ENCODE measurements at regions not wholly inside any gene's neighbourhood (a gene's known extent, or its start where the extent isn't known, plus 50 kb on each side); places are given as distances from the start of the nearest gene placed in this dataset.
"Not testable (repeated sequence)": the region's sequence is repeated elsewhere in the genome, so short reads cannot be mapped to it uniquely, and the experiment has no call there.

DNA sequence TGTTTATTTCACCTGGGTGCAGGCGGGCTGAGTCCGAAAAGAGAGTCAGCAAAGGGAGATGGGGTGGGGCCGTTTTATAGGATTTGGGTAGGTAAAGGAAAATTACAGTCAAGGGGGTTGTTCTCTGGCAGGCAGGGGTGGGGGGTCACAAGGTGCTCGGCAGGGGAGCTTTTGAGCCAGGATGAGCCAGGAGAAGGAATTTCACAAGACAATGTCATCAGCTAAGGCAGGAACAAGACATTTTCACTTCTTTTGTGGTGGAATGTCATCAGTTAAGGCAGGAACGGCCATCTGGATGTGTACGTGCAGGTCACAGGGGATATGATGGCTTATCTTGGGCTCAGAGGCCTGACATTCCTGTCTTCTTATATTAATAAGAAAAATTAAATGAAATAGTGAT, 115.8 kb upstream of the KCNJ3 start:
- not testable (repeated sequence) for DNase-seq

DNA sequence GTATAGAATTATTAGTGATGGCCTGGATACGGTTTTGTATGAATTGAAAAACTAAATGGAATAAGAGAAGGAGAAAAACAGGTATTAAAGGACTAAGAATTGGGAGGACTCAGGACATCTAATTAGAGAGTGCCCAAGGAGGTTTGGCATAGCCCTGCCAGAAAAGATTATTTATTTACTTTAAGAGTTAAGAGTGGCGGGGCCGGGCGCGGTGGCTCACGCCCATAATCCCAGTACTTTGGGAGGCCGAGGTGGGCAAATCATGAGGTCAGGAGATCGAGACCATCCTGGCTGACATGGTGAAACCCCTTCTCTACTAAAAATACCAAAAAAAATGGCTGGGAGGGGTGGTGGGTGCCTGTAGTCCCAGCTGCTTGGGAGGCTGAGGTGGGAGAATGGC, 115.2 kb upstream of the KCNJ3 start:
- DNase-seq = not testable (repeated sequence)

DNA sequence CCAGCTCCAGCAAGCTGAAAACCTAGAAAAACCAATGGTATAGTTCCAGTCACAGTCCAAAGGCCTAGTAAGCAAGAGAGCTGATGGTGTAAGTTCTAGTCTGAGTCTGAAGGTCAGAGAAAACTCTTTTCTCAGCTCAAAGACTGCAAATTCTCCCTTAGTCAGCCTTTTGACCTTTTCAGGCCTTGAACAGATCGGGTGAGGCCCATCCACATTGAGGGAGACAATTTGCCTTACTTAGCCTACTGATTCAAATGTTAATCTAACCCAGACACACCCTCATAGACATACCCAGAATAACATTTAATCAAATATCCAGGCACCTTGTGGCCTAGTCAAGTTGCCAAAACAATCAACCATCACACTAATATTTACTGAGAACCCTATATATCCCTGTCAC, 110.8 kb upstream of the KCNJ3 start:
- DNase-seq = no peak

DNA sequence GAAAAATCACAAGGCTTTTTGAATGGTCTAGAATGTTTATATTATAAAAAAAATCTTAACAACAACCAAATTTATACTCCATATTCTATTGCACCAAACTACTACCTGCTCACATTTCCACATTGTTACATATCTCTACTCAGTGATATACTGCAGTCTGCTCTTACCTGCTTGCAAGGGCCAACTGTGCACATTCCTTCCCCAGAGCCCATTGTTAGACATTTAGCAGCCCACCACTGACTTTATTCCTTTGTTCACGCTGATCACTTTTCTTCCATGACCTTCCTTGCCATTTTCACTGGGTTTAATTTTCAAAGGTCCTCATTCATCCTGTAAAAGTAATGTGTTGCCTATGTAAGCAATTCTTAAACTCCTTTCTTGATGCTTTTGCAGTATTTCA, 109.7 kb upstream of the KCNJ3 start:
- DNase-seq = no peak

DNA sequence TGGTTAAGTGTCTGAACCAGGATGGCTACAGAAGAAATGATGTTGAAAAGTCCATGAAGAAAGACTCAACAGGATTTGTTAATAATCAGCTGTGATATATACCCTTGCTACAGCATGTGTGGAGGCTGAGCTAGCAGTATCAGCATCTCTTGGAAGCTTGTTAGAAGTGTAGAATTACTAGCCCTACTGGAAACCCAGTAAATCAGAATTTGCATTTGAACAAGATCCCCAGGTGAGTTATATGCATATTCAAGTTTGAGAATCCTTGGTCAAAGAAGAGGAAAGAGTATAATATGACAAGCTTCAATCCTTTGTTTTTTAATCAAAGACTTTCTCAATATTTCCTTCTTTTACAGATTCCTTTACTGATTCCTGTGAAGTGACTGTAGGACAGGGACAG, 109.0 kb upstream of the KCNJ3 start:
- no peak for DNase-seq

DNA sequence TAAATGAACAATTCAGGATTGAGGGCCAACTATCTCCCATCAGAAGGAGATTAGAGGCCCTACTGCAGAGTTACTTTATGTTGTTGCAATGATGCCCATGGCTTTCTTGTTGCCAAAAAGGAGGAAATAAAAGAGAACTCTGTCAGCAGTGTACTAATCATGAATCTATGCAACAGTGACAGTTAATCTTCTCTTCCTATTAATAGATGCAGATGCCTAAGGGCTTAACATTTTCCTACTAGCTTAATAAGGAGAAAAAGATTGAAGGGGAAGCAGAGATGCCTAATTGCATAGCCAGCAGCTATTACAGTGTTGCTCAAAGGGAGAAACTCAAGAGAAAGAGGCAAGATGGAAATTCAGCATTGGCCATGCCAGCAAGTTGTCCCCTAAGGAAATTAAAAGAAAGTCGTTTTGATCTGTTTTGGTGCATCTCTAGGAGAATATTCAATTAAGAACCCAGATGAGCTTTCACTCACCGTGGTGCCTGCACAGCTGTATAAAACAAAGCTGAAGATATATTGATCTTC, 107.1 kb upstream of the KCNJ3 start:
- DNase-seq = no peak

DNA sequence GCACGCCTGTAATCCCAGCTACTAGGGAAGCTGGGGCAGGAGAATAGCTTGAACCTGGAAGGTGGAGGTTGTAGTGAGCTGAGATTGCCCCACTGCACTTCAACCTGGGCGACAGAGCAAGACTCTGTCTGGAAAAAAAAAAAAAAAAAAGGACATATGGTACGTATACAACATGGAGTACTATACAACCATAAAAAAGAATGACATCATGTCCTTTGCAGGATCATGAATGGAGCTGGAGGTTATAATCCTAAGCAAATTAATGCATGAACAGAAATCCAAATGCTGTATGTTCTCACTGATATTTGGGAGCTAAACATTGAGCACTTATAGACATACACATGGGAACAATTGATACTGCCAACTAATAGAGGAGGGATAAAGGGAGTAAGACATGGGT, 99.3 kb upstream of the KCNJ3 start:
- no peak for DNase-seq

DNA sequence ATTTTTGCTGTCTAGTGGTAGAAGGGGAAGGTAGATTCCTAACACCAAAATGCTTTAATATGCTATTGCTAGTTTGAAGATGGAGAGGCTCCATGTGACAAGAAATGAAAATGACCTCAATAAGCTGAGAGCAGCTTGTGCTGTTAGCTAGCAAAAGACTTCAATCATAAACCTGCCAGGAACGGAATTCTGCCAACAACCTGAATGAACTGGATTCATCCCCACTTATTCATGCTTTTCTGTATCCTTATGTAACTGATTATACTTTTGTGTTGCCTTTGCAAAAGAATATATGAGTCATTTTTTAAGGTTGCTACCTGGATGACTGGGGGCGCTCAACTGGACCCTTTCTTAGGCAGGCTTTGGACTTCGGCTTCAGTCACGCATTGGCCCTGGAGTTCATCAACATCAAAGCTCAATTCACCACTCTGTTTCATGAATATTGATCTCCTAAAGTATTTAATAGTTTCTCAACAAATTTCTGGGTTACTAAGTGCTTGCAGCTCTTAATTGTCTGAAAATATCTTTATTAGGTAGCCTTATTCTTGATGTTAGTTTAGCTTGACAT, 97.5 kb upstream of the KCNJ3 start:
- no peak for DNase-seq

DNA sequence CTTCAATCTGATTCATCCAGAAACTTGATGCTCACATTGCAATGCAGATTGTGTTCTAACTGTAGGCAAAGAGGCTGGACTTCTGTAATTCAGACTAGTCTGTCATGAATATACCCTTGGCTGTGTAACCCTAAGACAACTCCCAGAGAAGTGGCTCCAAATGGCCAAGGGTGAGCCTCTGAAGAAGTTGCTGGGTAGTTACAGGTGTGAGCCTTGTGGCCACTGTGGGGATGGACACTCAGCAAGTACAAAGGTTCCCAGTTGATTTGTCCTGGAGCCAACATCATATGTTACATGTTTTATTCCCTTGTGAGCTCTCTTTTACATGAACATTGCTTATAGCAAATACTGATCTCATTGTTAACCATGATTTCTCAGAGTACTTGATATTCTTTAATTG, 94.8 kb upstream of the KCNJ3 start:
- no peak for DNase-seq

DNA sequence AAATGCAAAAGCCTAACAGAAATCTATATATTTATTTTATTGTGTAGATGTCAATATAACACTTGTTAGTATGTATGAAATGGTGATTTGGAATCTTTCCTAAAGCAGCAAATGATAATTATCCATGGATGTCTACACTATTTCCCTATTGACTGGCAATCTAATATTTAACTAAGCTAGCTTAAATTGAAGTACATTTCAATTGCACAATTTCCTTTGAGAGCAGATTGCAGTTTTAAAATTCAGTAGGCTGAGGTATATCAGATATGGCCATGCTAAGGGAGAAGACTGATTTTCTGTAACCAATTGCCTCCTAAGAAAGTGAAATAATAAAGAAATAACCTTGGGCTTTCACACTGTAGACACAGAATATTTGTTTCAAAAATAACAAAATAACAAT, 90.1 kb upstream of the KCNJ3 start:
- DNase-seq = no peak

DNA sequence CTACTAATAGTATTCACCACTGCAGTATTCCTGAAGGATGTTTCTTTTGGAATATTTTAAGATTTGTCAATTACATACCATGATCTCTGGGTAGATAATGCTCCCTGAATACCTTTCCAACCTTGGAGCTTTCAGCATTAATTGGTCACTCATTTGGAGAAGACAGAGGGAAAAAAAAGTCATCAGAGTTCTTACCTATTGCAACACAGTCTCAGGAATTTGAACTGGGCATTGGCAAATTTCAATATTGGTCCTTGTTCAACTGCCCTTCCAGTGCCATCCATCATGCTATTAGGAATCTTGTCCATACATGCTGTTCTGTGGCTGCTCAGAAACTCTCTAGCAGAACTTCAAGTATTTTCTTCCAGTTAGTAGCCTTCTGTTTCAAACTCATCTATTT, 83.6 kb upstream of the KCNJ3 start:
- no peak for DNase-seq

DNA sequence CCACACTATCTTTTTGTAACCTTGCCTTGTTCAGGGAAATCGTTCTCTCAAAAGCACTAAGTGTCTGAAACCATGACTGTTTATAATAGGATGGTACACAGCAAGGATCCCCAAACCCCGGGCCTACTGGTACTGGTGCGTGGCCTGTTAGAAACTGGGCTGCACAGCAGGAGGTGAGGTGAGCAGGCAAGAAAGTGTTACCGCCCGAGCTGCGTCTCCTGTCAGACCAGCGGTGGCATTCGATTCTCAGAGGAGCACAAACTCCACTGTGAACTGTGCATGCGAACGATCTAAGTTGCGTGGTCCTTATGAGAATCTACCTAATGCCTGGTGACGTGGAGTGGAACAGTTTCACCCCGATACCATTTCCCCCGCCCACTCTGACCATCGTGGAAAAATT, 81.8 kb upstream of the KCNJ3 start:
- DNase-seq = no peak

DNA sequence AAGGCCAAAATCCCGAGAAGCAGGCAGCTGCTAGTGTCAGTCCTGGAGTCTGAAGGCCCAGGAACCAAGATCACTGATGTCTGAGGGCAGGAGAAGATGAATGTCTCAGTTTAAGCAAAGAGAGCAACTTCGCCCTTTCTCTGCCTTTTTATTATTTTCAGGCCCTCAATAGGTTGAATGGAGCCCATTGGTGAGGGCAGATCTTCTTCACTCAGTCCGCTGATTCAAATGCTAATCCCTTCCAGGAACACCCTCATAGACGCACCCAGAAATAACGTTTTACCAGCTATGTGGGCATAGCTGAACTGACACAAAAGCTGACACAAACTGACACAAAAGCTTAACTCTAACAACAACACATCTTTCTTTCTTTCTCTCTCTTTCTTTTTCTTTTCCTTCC, 78.0 kb upstream of the KCNJ3 start:
- no peak for DNase-seq

DNA sequence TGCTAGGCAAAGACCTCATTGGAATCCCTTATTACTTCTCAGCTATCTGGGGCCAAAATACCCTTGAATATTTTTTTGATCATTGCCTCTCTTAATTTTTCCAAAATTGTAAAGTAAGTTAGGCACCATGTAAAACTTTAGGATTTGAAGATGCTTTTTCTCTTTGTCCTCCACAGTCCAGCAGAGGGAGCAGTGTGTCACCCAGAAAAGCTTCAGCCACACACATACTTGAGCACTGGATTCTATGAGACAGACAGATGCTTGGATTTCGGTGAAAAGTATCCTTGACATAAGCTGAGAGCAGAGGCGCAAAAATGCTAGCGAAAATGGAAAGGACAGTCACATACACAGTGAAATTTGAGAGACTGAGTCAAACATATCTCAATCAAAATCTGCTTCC, 74.7 kb upstream of the KCNJ3 start:
- DNase-seq = peak; percentile 18 to 42

DNA sequence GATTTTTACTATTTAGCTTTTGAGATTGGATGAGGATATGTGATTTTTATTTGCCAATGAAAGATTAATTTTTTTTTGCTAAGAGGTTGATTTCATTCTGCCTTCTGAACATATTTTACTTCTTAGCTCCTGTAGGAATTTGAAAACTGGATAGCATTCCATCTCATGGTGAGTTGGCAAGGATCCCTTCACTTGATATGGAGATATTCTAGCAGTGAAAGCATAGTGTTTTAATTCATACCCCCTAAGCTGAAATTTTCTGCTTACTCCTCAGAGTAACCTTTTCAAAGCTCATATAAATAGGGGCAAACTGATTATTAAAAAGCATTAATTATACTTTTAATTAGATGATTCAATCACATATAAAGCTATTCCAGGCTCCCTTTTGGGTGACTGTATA, 61.0 kb upstream of the KCNJ3 start:
- DNase-seq = no peak

DNA sequence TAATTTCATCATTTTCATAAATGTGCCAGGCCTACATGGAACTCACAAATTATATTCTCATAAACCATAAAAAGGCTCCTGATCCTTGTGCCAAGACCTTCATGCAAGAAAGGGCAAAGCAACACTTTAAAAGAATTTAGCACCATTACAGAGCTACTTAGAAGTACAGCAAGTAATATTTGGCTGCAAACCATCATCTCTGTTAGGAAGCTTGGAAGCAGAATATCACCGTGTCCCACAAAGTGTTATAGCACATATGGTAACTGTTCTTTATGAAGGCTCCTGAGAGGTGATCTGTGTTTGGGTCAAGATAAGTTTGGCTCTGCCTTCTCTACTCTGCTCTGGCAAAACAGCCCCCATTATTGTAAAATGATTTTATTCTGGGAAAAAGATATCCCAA, 59.7 kb upstream of the KCNJ3 start:
- no peak for DNase-seq

DNA sequence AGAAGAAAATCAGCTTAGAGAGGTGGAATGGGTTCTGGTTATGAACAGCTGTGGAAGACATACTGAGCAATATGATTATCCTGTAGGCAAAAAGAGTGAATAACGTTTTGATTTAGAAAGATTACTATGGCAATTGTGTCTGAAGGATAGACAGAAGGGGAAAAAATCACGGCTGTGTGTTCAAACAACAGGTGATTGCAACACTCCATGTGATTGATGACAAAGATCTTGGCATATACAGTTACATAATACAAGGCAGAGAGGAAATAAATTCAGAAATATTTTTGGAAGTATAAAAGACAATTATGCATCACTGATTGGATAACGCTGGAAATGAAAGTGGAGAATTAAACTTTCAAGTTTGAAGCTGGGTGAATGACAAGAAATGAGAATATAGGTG, 58.5 kb upstream of the KCNJ3 start:
- DNase-seq = no peak
